Psoas muscle (tissue), 7 donors: ENCODE measurements at regions not wholly inside any gene's neighbourhood (a gene's known extent, or its start where the extent isn't known, plus 50 kb on each side); places are given as distances from the start of the nearest gene placed in this dataset.
A peak's percentile ranks its signal among the peaks of the same experiment; 100 is the strongest.

Experiments
- ATAC-seq, 4 donors: fragments of 200-7000 bp; cut with Tn5 transposase; one replicate each; pipeline ENCODE4 v1.9.1; 2020; ENCODE audit warnings: moderate library complexity in 3 of 4, mild to moderate bottlenecking in 2 of 4
- DNase-seq, 2 donors: peaks; one replicate each; pipeline ENCODE4 v3.0.0-alpha.2; 2020
- H3K27ac ChIP-seq: fragments of 200-600 bp; one replicate; pipeline ENCODE4 v1.8.0; 2022
- H3K27me3 ChIP-seq, 3 donors: fragments of 200-600 bp in 1 of 3; one replicate each; pipeline versions ENCODE4 v1.6.1 to v1.8.0; 2013 to 2022; ENCODE audit warnings: low read length in 2 of 3, mild to moderate bottlenecking in 2 of 3, moderate library complexity in 1 of 3; ENCODE audit not compliant: insufficient read depth in 3 of 3
- H3K36me3 ChIP-seq, 2 donors: fragments of 200-600 bp in 1 of 2; one replicate each; pipeline versions ENCODE4 v1.6.1 to v1.8.0; 2013 to 2022; ENCODE audit warnings: low read depth in 1 of 2, mild to moderate bottlenecking in 1 of 2, moderate library complexity in 1 of 2; ENCODE audit not compliant: insufficient read depth in 1 of 2
- H3K4me1 ChIP-seq: fragments of 200-600 bp; one replicate; pipeline ENCODE4 v1.8.0; 2022
- H3K4me3 ChIP-seq: fragments of 200-600 bp; one replicate; pipeline ENCODE4 v1.8.0; 2022; ENCODE audit warnings: mild to moderate bottlenecking
- H3K9me3 ChIP-seq: fragments of 200-600 bp; one replicate; pipeline ENCODE4 v1.8.0; 2022
- WGBS, 3 donors: extraction: QIAGEN DNeasy Blood & Tissue Kit; methylation state at CpG; one replicate each; pipeline versions ENCODE4 v1.1.6 to v1.1.7; 2013; 5-methylcytosine and 5-hydroxymethylcytosine counted together
- intact Hi-C, 2 donors: fragments of 100-400 bp; cut with DNase I; formaldehyde crosslinking; loops; one replicate each; pipeline versions ENCODE4 v1.11.0 to v1.14.2; 2022
- TF ChIP-seq, protein P1 (sequence below): fragments of 200-600 bp; IDR thresholded peaks from one replicate; pipeline ENCODE4 v1.8.0; 2022; ENCODE audit warnings: antibody characterized with exemption
- donor health status: healthy with polysubstance abuse.
- donor health status: DM: no; HTN: no; CAD: no; lungs with moderate emphysema.
- donor health status: Bipolar disorder and iron deficiency.
- donor health status: healthy.
- donor health status: DM: yes; HTN: yes; CAD: no.
- donor health status: DM: no; HTN: no; CAD: no.
- donor health status: DM: yes; HTN: yes; CAD: no.

DNA sequence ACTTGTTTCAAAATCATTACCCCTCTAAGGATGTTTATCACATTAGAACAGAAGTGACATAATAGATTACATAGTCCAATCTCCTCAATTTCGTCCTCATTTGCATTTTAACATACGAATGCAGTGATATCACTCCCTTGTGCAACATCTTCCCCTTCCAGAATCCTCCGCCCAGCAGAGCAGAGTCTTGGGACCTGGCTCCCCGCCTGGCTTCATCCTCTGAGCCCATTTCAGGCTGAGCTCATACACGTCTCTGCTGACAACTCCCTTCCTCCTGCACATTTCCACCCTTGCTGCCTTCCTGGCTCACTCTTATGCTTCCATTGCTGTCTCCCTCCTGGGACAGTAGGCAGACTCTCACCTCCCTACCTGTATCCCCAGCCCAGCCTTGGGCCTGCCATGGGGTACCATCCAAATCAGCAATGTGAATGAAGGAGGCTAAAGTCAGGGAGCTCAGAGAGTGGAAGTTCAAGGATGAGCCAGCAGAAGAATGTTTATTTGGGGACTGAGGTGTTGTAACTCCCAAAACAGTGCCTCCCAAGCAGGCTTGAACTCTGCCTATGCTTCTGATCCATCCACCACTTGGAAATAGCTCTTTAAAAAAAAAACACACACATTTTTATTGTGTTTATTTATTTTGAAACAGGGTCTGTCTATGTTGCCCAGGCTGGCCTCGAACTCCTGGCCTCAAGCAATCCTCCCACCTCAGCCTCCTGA lies 165.2 kb downstream of the TMEM200C start:
- Histone ChIP-seq H3K36me3 (no peaks in the 10 kb centered on the region), H3K27me3 (no peaks in the 10 kb centered on the region), H3K9me3 (no peaks in the 10 kb centered on the region), H3K4me1 (no peaks in the 10 kb centered on the region), H3K27ac (no peak overlapping the region), H3K4me3 (no peak overlapping the region)
- ATAC-seq: peak in 2 of 4 donors; percentile 51 to 65
- TF ChIP-seq, protein P1, sequence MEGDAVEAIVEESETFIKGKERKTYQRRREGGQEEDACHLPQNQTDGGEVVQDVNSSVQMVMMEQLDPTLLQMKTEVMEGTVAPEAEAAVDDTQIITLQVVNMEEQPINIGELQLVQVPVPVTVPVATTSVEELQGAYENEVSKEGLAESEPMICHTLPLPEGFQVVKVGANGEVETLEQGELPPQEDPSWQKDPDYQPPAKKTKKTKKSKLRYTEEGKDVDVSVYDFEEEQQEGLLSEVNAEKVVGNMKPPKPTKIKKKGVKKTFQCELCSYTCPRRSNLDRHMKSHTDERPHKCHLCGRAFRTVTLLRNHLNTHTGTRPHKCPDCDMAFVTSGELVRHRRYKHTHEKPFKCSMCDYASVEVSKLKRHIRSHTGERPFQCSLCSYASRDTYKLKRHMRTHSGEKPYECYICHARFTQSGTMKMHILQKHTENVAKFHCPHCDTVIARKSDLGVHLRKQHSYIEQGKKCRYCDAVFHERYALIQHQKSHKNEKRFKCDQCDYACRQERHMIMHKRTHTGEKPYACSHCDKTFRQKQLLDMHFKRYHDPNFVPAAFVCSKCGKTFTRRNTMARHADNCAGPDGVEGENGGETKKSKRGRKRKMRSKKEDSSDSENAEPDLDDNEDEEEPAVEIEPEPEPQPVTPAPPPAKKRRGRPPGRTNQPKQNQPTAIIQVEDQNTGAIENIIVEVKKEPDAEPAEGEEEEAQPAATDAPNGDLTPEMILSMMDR: no peak
- intact Hi-C loops: loop anchor here in 1 of 2 donors (5.0 kb wide), 1 partner anchor 598 kb away; no protein-coding TSS in a partner anchor
- peak; percentile 78 to 87 for DNase-seq
- 57 to 61% (median 57%) methylated on average over 6 of the region's 6 CpGs for WGBS, 3 donors

DNA sequence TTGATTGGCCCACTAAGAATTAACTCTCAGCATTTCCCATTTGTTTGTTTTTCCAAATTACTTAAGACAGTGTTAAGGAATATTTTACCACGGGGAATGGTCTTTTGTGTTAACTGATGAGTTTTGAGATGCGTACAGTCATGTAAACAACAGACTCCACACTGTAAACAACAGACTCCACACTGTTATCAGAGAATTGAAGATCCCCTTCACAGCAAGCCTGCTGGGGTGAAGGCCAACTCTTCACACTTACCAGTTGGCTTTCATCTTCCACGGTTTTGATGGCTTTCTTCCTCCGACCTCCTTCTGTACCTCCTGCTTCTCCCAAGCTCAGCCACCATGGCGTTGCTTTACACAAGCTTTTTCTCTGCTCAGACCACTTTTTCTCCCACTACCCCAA lies 166.8 kb downstream of the TMEM200C start:
- no peak for ATAC-seq
- intact Hi-C loops: loop anchor here in 1 of 2 donors (5.0 kb wide), 1 partner anchor 596 kb away; no protein-coding TSS in a partner anchor
- DNase-seq: no peak
- H3K36me3 ChIP-seq: no peaks in the 10 kb centered on the region
- no peaks in the 10 kb centered on the region for H3K27me3 ChIP-seq
- H3K9me3 ChIP-seq: no peaks in the 10 kb centered on the region
- H3K4me1 ChIP-seq: no peaks in the 10 kb centered on the region
- WGBS, 3 donors: 35 to 43% (median 36%) methylated on average over 5 of the region's 5 CpGs
- H3K27ac ChIP-seq: no peak overlapping the region
- TF ChIP-seq, protein P1: no peak
- H3K4me3 ChIP-seq: no peak overlapping the region

DNA sequence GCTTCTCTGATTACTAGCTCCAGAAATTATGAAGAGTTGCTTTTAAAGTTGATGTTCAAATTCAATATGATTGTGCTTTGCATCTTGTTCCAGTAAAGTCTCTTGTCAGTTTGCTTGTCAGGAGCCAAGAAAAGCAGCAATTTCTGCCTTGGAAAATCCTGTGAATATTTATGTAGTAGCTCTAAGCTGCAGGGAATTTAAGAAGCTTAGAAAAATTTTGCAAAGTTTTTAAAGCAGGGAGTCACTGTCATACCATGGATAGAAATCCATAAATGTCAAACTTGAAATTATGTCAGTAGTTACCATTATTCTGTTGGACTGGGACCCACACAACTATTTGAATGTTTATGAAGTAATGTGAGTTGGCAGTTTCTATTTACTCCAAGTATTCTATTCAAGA lies 169.3 kb downstream of the TMEM200C start:
- intact Hi-C loops: loop anchor here in 1 of 2 donors (5.0 kb wide), 1 partner anchor 594 kb away; no protein-coding TSS in a partner anchor
- H3K9me3 ChIP-seq: no peaks in the 10 kb centered on the region
- DNase-seq (no peak), ATAC-seq (no peak)
- H3K27ac ChIP-seq: no peak overlapping the region
- H3K36me3 ChIP-seq: no peaks in the 10 kb centered on the region
- H3K27me3 ChIP-seq: no peaks in the 10 kb centered on the region
- H3K4me1 ChIP-seq: no peaks in the 10 kb centered on the region
- H3K4me3 ChIP-seq: no peak overlapping the region
- TF ChIP-seq, protein P1: no peak

DNA sequence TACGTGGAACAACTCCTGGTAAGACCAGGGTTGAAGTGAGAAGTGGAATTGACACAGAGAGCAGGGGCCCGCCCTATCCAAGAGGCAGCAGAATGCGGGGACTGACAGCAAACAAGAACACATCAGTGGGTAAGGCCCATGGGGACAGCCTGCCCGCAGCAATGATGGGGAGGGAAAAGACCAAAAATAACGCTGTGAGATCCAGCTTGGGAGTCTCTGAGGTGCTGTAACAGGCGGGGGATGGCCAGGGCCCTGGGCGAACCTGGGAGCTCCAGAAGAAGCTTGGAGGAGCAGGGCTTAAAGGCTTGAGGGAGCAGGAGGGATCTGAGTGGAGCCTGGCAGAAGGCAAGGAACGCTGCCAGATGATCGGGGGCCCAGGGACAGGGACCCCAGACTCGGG lies 173.4 kb downstream of the TMEM200C start:
- no peak overlapping the region for H3K27ac ChIP-seq
- no peaks in the 10 kb centered on the region for H3K36me3 ChIP-seq
- DNase-seq: no peak
- no peaks in the 10 kb centered on the region for H3K4me1 ChIP-seq
- 70 to 76% (median 73%) methylated on average over 10 of the region's 10 CpGs for WGBS, 3 donors
- intact Hi-C loops: loop anchor here in 1 of 2 donors (5.0 kb wide), 1 partner anchor 50 kb away; no protein-coding TSS in a partner anchor
- H3K4me3 ChIP-seq: no peak overlapping the region
- H3K27me3 ChIP-seq: no peaks in the 10 kb centered on the region
- TF ChIP-seq, protein P1: no peak
- no peaks in the 10 kb centered on the region for H3K9me3 ChIP-seq
- no peak for ATAC-seq
